ENCODE measurements at regions not wholly inside any gene's neighbourhood (a gene's known extent, or its start where the extent isn't known, plus 50 kb on each side); places are given as distances from the start of the nearest gene placed in this dataset.

DNA sequence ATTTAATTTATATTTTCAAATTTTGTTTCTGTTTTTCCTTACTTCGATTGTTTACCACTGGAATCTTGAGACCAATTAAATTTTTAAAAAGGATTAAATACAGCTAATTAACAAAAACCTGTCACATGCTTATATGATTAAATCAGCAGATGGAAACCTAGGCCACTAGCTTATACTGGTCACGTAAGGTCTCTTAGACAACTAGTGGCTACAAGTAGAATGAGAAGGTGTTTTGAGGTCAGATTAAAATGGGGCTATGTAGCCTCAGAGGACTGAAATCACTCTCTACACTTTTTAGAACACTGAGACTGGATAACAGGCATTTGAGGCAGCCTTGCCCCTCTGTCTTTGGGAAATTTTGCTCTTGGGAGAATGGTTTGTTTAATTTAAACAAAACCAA is 246.5 kb upstream of the ONECUT1 start:
- Mint-ChIP-seq H3K27ac (ENCODE audit: unreplicated experiment) (no peak overlapping the region), H3K27me3 (ENCODE audit: low read depth) (peaks cover 2% of the 10 kb centered on the region), H3K36me3 (ENCODE audit: low read depth) (no peaks in the 10 kb centered on the region), H3K4me3 (ENCODE audit: unreplicated experiment) (no peak overlapping the region), H3K9me3 (ENCODE audit: low read depth) (no peaks in the 10 kb centered on the region), H3K4me1 (ENCODE audit: low read depth) (no peaks in the 10 kb centered on the region)
- no peak for TF ChIP-seq CTCF (IDR thresholded peaks at IDR 0.05)
- no peak for DNase-seq (ENCODE audit: low spot score)

GRCh38 chr15:53034767-53035245 is 244.7 kb upstream of the ONECUT1 start:
- H3K27ac Mint-ChIP-seq (ENCODE audit: unreplicated experiment), result no peak overlapping the region
- DNase-seq (ENCODE audit: low spot score), result no peak
- TF ChIP-seq CTCF (IDR thresholded peaks at IDR 0.05), result no peak
- H3K9me3 Mint-ChIP-seq (ENCODE audit: low read depth), result no peaks in the 10 kb centered on the region
- H3K27me3 Mint-ChIP-seq (ENCODE audit: low read depth), result peaks cover 2% of the 10 kb centered on the region
- no peaks in the 10 kb centered on the region for H3K4me1 Mint-ChIP-seq (ENCODE audit: low read depth)
- H3K36me3 Mint-ChIP-seq (ENCODE audit: low read depth), result no peaks in the 10 kb centered on the region
- H3K4me3 Mint-ChIP-seq (ENCODE audit: unreplicated experiment), result no peak overlapping the region

- H3K27me3 Mint-ChIP-seq (ENCODE audit: low read depth), result peaks cover 4% of the 10 kb centered on the region
- peaks cover 2% of the 10 kb centered on the region for H3K9me3 Mint-ChIP-seq (ENCODE audit: low read depth)
- no peak for DNase-seq (ENCODE audit: low spot score)
- no peaks in the 10 kb centered on the region for H3K4me1 Mint-ChIP-seq (ENCODE audit: low read depth)
- no peak overlapping the region for H3K4me3 Mint-ChIP-seq (ENCODE audit: unreplicated experiment)
- H3K27ac Mint-ChIP-seq (ENCODE audit: unreplicated experiment), result no peak overlapping the region
- no peaks in the 10 kb centered on the region for H3K36me3 Mint-ChIP-seq (ENCODE audit: low read depth)
- no peak for TF ChIP-seq CTCF (IDR thresholded peaks at IDR 0.05)
These were observed 243.6 kb upstream of the ONECUT1 start for GRCh38 chr15:53033709-53034108.

- Mint-ChIP-seq H3K9me3 (ENCODE audit: low read depth) (peaks cover 6% of the 10 kb centered on the region), H3K36me3 (ENCODE audit: low read depth) (no peaks in the 10 kb centered on the region)
These were observed 241.3 kb upstream of the ONECUT1 start for GRCh38 chr15:53031469-53031868.

DNA sequence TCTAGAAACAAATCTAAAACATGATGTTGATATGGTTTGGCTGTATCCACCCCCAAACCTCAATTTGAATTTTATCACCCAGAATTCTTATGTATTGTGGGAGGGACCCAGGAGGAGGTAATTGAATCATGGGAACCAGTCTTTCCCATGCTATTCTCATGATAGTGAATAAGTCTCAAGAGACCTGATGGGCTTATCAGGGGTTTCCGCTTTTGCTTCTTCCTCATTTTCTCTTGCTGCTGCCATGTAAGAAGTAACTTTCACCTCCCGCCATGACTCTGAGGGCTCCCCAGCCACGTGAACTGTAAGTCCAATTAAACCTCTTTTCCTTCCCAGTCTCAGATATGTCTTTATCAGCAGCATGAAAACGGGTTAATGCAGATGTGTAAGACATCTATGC is 232.7 kb upstream of the ONECUT1 start:
- DNase-seq (ENCODE audit: low spot score), result no peak
- TF ChIP-seq CTCF (IDR thresholded peaks at IDR 0.05), result no peak
- Mint-ChIP-seq H3K9me3 (ENCODE audit: low read depth) (peaks cover 16% of the 10 kb centered on the region), H3K4me3 (ENCODE audit: unreplicated experiment) (no peak overlapping the region), H3K36me3 (ENCODE audit: low read depth) (no peaks in the 10 kb centered on the region), H3K27me3 (ENCODE audit: low read depth) (peaks cover 3% of the 10 kb centered on the region), H3K27ac (ENCODE audit: unreplicated experiment) (no peak overlapping the region), H3K4me1 (ENCODE audit: low read depth) (no peaks in the 10 kb centered on the region)

More at GRCh38 chr15:53031469-53031868, 241.3 kb upstream of the ONECUT1 start:
- DNase-seq (ENCODE audit: low spot score), result no peak
- TF ChIP-seq CTCF (IDR thresholded peaks at IDR 0.05), result no peak
- Mint-ChIP-seq H3K27me3 (ENCODE audit: low read depth) (peaks cover 1% of the 10 kb centered on the region), H3K4me3 (ENCODE audit: unreplicated experiment) (no peak overlapping the region), H3K27ac (ENCODE audit: unreplicated experiment) (no peak overlapping the region), H3K4me1 (ENCODE audit: low read depth) (no peaks in the 10 kb centered on the region)
